SK-N-SH (cell line): ENCODE measurements at regions not wholly inside any gene's neighbourhood (a gene's known extent, or its start where the extent isn't known, plus 50 kb on each side); places are given as distances from the start of the nearest gene placed in this dataset.

Source experiments
- CTCF ChIA-PET: fragments of 300-600, 350-600 bp; formaldehyde crosslinking; extraction: SDS; loops from one replicate; lab custom pipeline; 2021; lab: Yijun Ruan, JAX
- POLR2A ChIA-PET: fragments of 350-600 bp; sonication (Branson Sonifier 250); formaldehyde crosslinking; extraction: SDS; loops from one replicate; lab custom pipeline; 2020; ENCODE audit warnings: antibody characterized with exemption, inconsistent platforms; lab: Yijun Ruan, JAX
- DNase-seq: peaks from one replicate; pipeline ENCODE4 v3.0.0; 2012
- H2AFZ ChIP-seq: fragments of 200-600 bp; sonication (generic); 2 replicates; pipeline ENCODE4 v1.8.1; 2016; ENCODE audit warnings: antibody characterized with exemption, mild to moderate bottlenecking, low read depth
- H3F3A ChIP-seq: fragments of 200-600 bp; sonication (generic); replicated peaks from 2 replicates; pipeline ENCODE3; 2016; ENCODE audit warnings: antibody characterized with exemption, mild to moderate bottlenecking; ENCODE audit not compliant: insufficient read depth
- H3K27ac ChIP-seq, 2 experiments: fragments of 200-500 bp in 1 of 2; fragments of 200-600 bp in 1 of 2; sonication (Bioruptor generic) in 1 of 2; sonication (generic), shearing (Covaris generic) in 1 of 2; 2 replicates each; pipeline versions ENCODE4 v1.5.1 to v1.6.1; 2014 to 2016; ENCODE audit warnings: low read depth in 2 of 2, inconsistent platforms in 1 of 2, low read length in 1 of 2, mild to moderate bottlenecking in 1 of 2, mixed read lengths in 1 of 2
- H3K27me3 ChIP-seq: fragments of 200-600 bp; sonication (generic), shearing (Covaris generic); 2 replicates; pipeline ENCODE4 v1.6.1; 2016; ENCODE audit warnings: mixed run types; ENCODE audit not compliant: insufficient read depth
- H3K36me3 ChIP-seq, 2 experiments: fragments of 200-500 bp in 1 of 2; fragments of 200-600 bp in 1 of 2; sonication (Bioruptor generic) in 1 of 2; sonication (generic) in 1 of 2; replicated peaks in 1 of 2; 2 replicates each; pipeline versions ENCODE3 to v1.5.1; 2014 to 2016; ENCODE audit warnings: low read length in 1 of 2, mild to moderate bottlenecking in 1 of 2; ENCODE audit not compliant: insufficient read depth in 2 of 2, control insufficient read depth in 1 of 2
- H3K4me1 ChIP-seq, 2 experiments: fragments of 200-500 bp in 1 of 2; fragments of 200-600 bp in 1 of 2; sonication (Bioruptor generic) in 1 of 2; sonication (generic), shearing (Covaris generic) in 1 of 2; 2 replicates each; pipeline versions ENCODE4 v1.5.1 to v1.6.1; 2014 to 2016; ENCODE audit warnings: low read depth in 1 of 2, low read length in 1 of 2, mixed run types in 1 of 2; ENCODE audit not compliant: insufficient read depth in 2 of 2, control insufficient read depth in 1 of 2
- H3K4me2 ChIP-seq: fragments of 200-600 bp; sonication (generic), shearing (Covaris generic); 2 replicates; pipeline ENCODE4 v1.6.1; 2017; ENCODE audit warnings: mixed run types
- H3K4me3 ChIP-seq, 2 experiments: fragments of 200-500 bp in 1 of 2; fragments of 200-600 bp in 1 of 2; sonication (Bioruptor generic) in 1 of 2; sonication (generic), shearing (Covaris generic) in 1 of 2; 2 replicates each; pipeline versions ENCODE4 v1.5.1 to v1.8.1; 2014 to 2016; ENCODE audit warnings: low read depth in 2 of 2, inconsistent platforms in 1 of 2, low read length in 1 of 2, mild to moderate bottlenecking in 1 of 2, mixed read lengths in 1 of 2, moderate library complexity in 1 of 2
- H3K79me2 ChIP-seq: fragments of 200-600 bp; sonication (generic); 2 replicates; pipeline ENCODE4 v1.8.1; 2017; ENCODE audit warnings: mild to moderate bottlenecking; ENCODE audit not compliant: insufficient read depth
- H3K9ac ChIP-seq: fragments of 200-600 bp; sonication (generic); 2 replicates; pipeline ENCODE4 v1.6.1; 2017; ENCODE audit warnings: mixed run types
- H3K9me2 ChIP-seq: fragments of 200-600 bp; sonication (generic); 2 replicates; pipeline ENCODE4 v1.6.1; 2017; ENCODE audit warnings: mixed run types
- H3K9me3 ChIP-seq: fragments of 200-600 bp; sonication (generic); 2 replicates; pipeline ENCODE4 v1.6.1; 2017; ENCODE audit warnings: mixed run types, mild to moderate bottlenecking, moderate library complexity
- H4K20me1 ChIP-seq: fragments of 200-600 bp; sonication (generic); 2 replicates; pipeline ENCODE4 v1.6.1; 2017; ENCODE audit warnings: mild to moderate bottlenecking, mixed run types; ENCODE audit not compliant: insufficient read depth
- CHD2 ChIP-seq: fragments of 150-350 bp; IDR thresholded peaks from 2 replicates; pipeline ENCODE4 v1.6.1; 2018; ENCODE audit warnings: low read length; ENCODE audit not compliant: partially characterized antibody
- EP300 ChIP-seq, 2 experiments: IDR thresholded peaks; 2 replicates each; pipeline versions ENCODE4 v1.4.0 to v1.6.1; 2012; ENCODE audit warnings: borderline replicate concordance in 1 of 2, low read depth in 1 of 2, low read length in 1 of 2
- EZH2phosphoT487 ChIP-seq: fragments of 200-600 bp; sonication (generic); IDR thresholded peaks from 2 replicates; pipeline ENCODE4 v1.6.1; 2017; ENCODE audit warnings: low read depth, mixed run types, mild to moderate bottlenecking, antibody characterized with exemption, moderate library complexity, borderline replicate concordance
- FOSL2 ChIP-seq: IDR thresholded peaks from 2 replicates; pipeline ENCODE4 v1.4.0; 2012; ENCODE audit warnings: low read depth, mild to moderate bottlenecking, moderate library complexity, borderline replicate concordance
- GATA2 ChIP-seq: sonication (generic); formaldehyde crosslinking; IDR thresholded peaks from 2 replicates; pipeline ENCODE4 v1.5.0; 2020; ENCODE audit warnings: mild to moderate bottlenecking, missing genetic modification reagents
- IRF3 ChIP-seq: fragments of 150-350 bp; IDR thresholded peaks from 2 replicates; pipeline ENCODE4 v1.6.1; 2016; ENCODE audit warnings: mild to moderate bottlenecking, low read depth, low read length
- JUND ChIP-seq: IDR thresholded peaks from 2 replicates; pipeline ENCODE4 v1.4.0; 2012
- MAX ChIP-seq: IDR thresholded peaks from 2 replicates; pipeline ENCODE4 v1.4.0; 2012; ENCODE audit warnings: low read depth
- MEF2A ChIP-seq: IDR thresholded peaks from 2 replicates; pipeline ENCODE4 v1.4.0; 2012; ENCODE audit warnings: low read depth, borderline replicate concordance
- MXI1 ChIP-seq: IDR thresholded peaks from 2 replicates; pipeline ENCODE4 v1.6.1; 2012; ENCODE audit warnings: mild to moderate bottlenecking, low read depth, low read length, improper control_type of control experiment
- NRF1 ChIP-seq: IDR thresholded peaks from 2 replicates; pipeline ENCODE4 v1.6.1; 2012; ENCODE audit warnings: low read depth, mild to moderate bottlenecking, low read length
- POLR2AphosphoS5 ChIP-seq: IDR thresholded peaks from 2 replicates; pipeline ENCODE4 v1.6.1; 2012; ENCODE audit warnings: low read depth, low read length
- RAD21 ChIP-seq: IDR thresholded peaks from 2 replicates; pipeline ENCODE4 v1.6.1; 2012; ENCODE audit warnings: mild to moderate bottlenecking, low read length
- RCOR1 ChIP-seq: fragments of 150-350 bp; IDR thresholded peaks from 2 replicates; pipeline ENCODE4 v1.6.1; 2017; ENCODE audit warnings: antibody characterized with exemption, low read length
- SIN3A ChIP-seq: IDR thresholded peaks from 2 replicates; pipeline ENCODE4 v1.6.1; 2012; ENCODE audit warnings: low read depth, mild to moderate bottlenecking, low read length, moderate library complexity, borderline replicate concordance
- SMC3 ChIP-seq: IDR thresholded peaks from 2 replicates; pipeline ENCODE4 v1.6.1; 2012; ENCODE audit warnings: low read depth, low read length, improper control_type of control experiment
- USF2 ChIP-seq: fragments of 150-350 bp; IDR thresholded peaks from 2 replicates; pipeline ENCODE4 v1.6.1; 2017; ENCODE audit warnings: antibody characterized with exemption, low read length, low read depth, borderline replicate concordance
- YY1 ChIP-seq: IDR thresholded peaks from 2 replicates; pipeline ENCODE4 v1.4.0; 2012; ENCODE audit warnings: low read depth, mild to moderate bottlenecking

- TF ChIP-seq EP300 (IDR thresholded peaks at IDR 0.05; ENCODE audit: borderline replicate concordance in 1 of 2, low read depth in 1 of 2, low read length in 1 of 2) (no peak), FOSL2 (no peak), USF2 (no peak), CHD2 (no peak)
These were observed 73.3 kb upstream of the SLC44A3 start (continued) for GRCh38 chr1:94746635-94747525.

- no peak overlapping the region for H3K4me2 ChIP-seq
- no peak overlapping the region for H3K9ac ChIP-seq
- no peak overlapping the region for H2AFZ ChIP-seq
- H3K9me2 ChIP-seq, result no peaks in the 10 kb centered on the region
- H3K79me2 ChIP-seq, result no peaks in the 10 kb centered on the region
- CTCF ChIA-PET, result no interaction called here
- DNase-seq, result no peak
- H3K27ac ChIP-seq, result no peak overlapping the region
- no peaks in the 10 kb centered on the region for H4K20me1 ChIP-seq
- peaks cover 5% of the 10 kb centered on the region; the same call in 1 of the 2 replicates for H3K9me3 ChIP-seq
- H3K27me3 ChIP-seq, result no peaks in the 10 kb centered on the region
- H3K4me1 ChIP-seq, result peaks cover 0 to 17% of the 10 kb centered on the region in 2 experiments; a peak in 2 of 4 replicates
- peaks cover under 1% of the 10 kb centered on the region for H3F3A ChIP-seq
- no peak overlapping the region for H3K4me3 ChIP-seq
- TF ChIP-seq MEF2A, result no peak
- TF ChIP-seq GATA2 (CRISPR knock-in tag), result no peak
- TF ChIP-seq YY1, result no peak
- TF ChIP-seq SMC3, result no peak
- TF ChIP-seq EZH2phosphoT487, result no peak
- TF ChIP-seq POLR2AphosphoS5, result no peak
- TF ChIP-seq JUND, result no peak
- no peak for TF ChIP-seq SIN3A
- no peak for TF ChIP-seq NRF1
- no peak for TF ChIP-seq CHD2
- TF ChIP-seq MXI1, result no peak
- no peak for TF ChIP-seq RAD21
- no peak for TF ChIP-seq RCOR1
- no peak for TF ChIP-seq MAX
- no peak for TF ChIP-seq IRF3
- no peak for TF ChIP-seq FOSL2
- TF ChIP-seq, all 33 proteins: peak for 0
- H3K36me3 ChIP-seq, result no peaks in the 10 kb centered on the region
- POLR2A ChIA-PET, result no interaction called here
These were observed 74.4 kb upstream of the SLC44A3 start for GRCh38 chr1:94745742-94746141.
